H1 (cell line): ENCODE measurements at regions not wholly inside any gene's neighbourhood (a gene's known extent, or its start where the extent isn't known, plus 50 kb on each side); places are given as distances from the start of the nearest gene placed in this dataset.

Experiments used
- CBX8 ChIP-seq: fragments of 300-800, 300-1000 bp; sonication (generic); IDR thresholded peaks from 2 replicates; pipeline ENCODE4 v1.7.1; 2016; ENCODE audit warnings: low read depth, low read length, borderline replicate concordance
- MAFK ChIP-seq: IDR thresholded peaks from 2 replicates; pipeline ENCODE4 v1.6.1; 2012; ENCODE audit warnings: low read depth, mild to moderate bottlenecking, improper control_type of control experiment, low read length
- SRF ChIP-seq: IDR thresholded peaks from 2 replicates; pipeline ENCODE4 v1.6.1; 2011; ENCODE audit warnings: mild to moderate bottlenecking, low read depth, low read length, moderate library complexity
- TF ChIP-seq, protein P1 (sequence below): IDR thresholded peaks from 2 replicates; pipeline ENCODE4 v1.6.1; 2012; ENCODE audit warnings: low read length, inconsistent platforms

DNA sequence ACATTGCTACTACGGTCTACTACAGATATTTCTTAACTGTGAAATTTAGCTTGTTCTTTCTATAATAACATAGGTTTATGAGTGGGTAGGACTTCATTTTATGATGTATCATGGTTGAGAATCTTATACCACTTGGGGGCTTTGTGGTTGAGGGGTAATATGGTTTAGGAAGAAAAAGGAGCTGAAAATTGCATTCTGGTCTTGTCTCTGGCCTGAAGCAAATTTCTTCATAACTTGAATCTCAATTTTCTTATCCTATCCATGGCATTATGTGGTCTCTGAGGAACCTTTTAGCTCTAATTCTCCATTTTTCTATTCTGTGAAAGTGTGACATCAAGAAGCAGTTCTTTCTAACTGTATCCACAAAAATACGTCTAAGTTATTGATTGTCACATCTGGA, 341.0 kb downstream of the SOX2 start (continued):
- TF ChIP-seq, protein P1, sequence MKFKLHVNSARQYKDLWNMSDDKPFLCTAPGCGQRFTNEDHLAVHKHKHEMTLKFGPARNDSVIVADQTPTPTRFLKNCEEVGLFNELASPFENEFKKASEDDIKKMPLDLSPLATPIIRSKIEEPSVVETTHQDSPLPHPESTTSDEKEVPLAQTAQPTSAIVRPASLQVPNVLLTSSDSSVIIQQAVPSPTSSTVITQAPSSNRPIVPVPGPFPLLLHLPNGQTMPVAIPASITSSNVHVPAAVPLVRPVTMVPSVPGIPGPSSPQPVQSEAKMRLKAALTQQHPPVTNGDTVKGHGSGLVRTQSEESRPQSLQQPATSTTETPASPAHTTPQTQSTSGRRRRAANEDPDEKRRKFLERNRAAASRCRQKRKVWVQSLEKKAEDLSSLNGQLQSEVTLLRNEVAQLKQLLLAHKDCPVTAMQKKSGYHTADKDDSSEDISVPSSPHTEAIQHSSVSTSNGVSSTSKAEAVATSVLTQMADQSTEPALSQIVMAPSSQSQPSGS, result no peak
- TF ChIP-seq CBX8, result no peak
- no peak for TF ChIP-seq SRF
- TF ChIP-seq MAFK, result no peak
